GM13977 (cell line): ENCODE measurements at regions not wholly inside any gene's neighbourhood (a gene's known extent, or its start where the extent isn't known, plus 50 kb on each side); places are given as distances from the start of the nearest gene placed in this dataset.

Source experiments
- DNase-seq: peaks from one replicate; pipeline ENCODE4 v3.0.0; 2012; ENCODE audit warnings: low spot score
- CTCF ChIP-seq: IDR thresholded peaks from 2 replicates; pipeline ENCODE4 v1.5.1; 2012; ENCODE audit warnings: mild to moderate bottlenecking, control low read depth; ENCODE audit not compliant: insufficient read depth; ENCODE audit errors: extremely low read depth, missing control alignments
- in situ Hi-C: fragments of 300-500 bp; cut with MboI; formaldehyde crosslinking; loops from one replicate; pipeline ENCODE4 v1.12.0; 2022; ENCODE audit warnings: low sequenced_read_pairs, low pct_unique_long_range_greater_than_20kb, mixed read lengths, inconsistent platforms; ENCODE audit not compliant: unreplicated experiment

DNA sequence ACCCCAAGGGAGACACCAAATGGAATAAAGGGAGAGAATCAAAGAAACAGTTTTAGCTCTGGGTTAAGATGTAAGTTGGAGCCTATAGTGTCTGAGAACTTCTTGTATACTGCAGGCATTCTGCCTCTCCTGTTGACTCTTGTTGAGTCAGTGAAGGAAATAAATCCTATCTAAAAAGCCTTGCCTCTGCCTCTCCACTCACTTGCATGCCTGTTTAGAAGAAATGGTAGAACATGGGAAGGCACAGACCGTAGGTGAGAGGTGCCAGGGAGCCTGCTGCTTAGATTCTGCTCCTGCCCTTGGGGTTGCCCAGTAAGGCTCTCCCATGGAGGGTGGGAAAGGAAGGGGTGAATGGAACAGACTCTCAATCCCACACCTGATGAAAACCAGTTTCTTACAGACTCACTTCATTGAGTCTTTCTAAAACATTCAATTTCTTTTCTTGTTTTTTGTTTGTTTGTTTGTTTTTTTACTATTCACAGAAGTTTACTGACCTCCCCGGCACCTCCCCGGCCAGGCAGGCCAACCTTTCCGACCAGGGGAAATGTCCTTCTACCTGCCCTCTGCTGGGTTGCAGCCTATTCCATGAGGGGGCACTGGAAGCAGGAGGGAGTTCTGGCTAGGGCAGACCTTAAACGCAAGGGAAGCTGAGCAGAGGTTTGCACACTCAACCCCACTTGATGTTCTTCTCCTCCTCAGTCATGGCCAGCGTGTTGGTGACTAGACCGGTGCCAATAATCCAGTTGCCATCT, 211.7 kb upstream of the WSB1 start:
- TF ChIP-seq CTCF = no peak
- in situ Hi-C loops = no loop called here
- no peak for DNase-seq

GRCh38 chr17:27082775-27083154, 211.1 kb upstream of the WSB1 start:
- in situ Hi-C loops = no loop called here
- no peak for TF ChIP-seq CTCF
- DNase-seq = no peak

DNA sequence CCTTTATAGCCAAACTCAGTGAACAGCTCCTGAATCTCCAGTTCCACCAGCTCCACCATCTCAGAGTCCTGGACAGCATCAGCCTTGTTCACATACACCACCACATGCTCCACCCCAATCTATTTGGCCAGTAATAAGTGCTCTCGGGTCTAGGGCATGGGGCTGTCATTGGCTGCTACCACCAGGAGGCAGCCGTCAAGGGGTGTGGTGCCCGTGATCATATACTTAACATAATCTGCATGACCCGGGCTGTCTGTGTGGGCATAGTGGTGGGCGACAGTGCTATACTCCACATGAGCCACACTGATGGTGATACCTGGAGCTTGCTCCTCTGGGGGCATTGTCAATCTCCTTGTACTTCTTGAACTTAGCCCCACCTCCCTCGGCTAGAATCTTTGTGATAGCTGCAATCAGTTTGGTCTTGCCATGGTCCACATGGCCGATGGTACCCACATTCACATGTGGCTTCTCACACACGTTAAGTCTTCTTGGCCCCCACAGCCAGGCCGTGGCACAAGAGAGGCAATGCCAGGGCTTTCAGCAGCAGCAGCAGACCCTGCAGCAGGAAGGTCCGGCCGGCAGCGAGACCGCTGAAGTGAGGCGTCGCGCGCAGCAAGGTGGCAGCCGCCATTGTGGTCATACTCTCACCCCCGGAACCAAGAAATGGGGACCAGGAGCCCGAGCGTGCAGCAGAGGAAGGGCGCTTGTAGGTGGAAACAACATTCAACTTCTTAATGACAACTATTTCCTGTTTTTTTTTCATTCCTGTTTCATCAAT, 210.3 kb upstream of the WSB1 start:
- DNase-seq = no peak
- in situ Hi-C loops = no loop called here
- TF ChIP-seq CTCF = no peak

DNA sequence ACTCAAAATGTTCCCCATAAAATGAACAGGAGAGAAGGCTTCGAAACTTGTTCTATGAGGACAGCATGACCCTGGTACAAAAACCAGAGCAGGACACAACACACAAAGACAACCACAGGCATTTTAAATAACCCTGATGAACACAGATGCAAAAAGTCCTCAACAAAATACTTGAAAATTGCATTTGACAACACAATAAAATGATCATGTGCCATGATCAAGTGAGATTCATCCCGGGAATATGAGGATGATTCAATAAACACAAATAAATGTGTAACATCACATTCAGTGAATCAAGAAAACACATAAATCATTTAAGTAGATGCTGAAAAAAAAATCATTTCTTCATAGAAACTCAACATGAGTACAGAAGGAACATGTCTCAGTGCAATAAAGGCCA, 208.4 kb upstream of the WSB1 start:
- no peak for DNase-seq
- TF ChIP-seq CTCF = no peak
- in situ Hi-C loops = no loop called here

GRCh38 chr17:27086526-27086925, 207.4 kb upstream of the WSB1 start:
- no peak for TF ChIP-seq CTCF
- in situ Hi-C loops = no loop called here
- no peak for DNase-seq

GRCh38 chr17:27087935-27088766, 205.8 kb upstream of the WSB1 start:
- in situ Hi-C loops = no loop called here
- TF ChIP-seq CTCF = no peak
- DNase-seq = no peak
